Liver (tissue), 8 donors: ENCODE measurements at regions not wholly inside any gene's neighbourhood (a gene's known extent, or its start where the extent isn't known, plus 50 kb on each side); places are given as distances from the start of the nearest gene placed in this dataset.

ENCODE experiments used
- DNase-seq: peaks from one replicate; pipeline ENCODE4 v3.0.0-alpha.2; 2017; ENCODE audit warnings: low spot score
- H3K27ac ChIP-seq, 2 donors: one replicate each; pipeline ENCODE4 v1.7.0; 2013; ENCODE audit warnings: inconsistent platforms in 2 of 2, low read length in 2 of 2, control low read depth in 1 of 2, low read depth in 1 of 2, mild to moderate bottlenecking in 1 of 2
- H3K27me3 ChIP-seq, 4 donors: one replicate each; pipeline versions ENCODE4 v1.6.1 to v1.7.0; 2013; ENCODE audit warnings: low read length in 3 of 4, inconsistent platforms in 1 of 4, mild to moderate bottlenecking in 1 of 4, moderate library complexity in 1 of 4; ENCODE audit not compliant: control insufficient read depth in 4 of 4, insufficient read depth in 4 of 4
- H3K36me3 ChIP-seq, 4 donors: one replicate each; pipeline versions ENCODE4 v1.6.1 to v1.7.0; 2013; ENCODE audit warnings: low read length in 3 of 4, mild to moderate bottlenecking in 3 of 4, low read depth in 1 of 4, moderate library complexity in 1 of 4; ENCODE audit not compliant: control insufficient read depth in 4 of 4, insufficient read depth in 3 of 4
- H3K4me1 ChIP-seq, 4 donors: one replicate each; pipeline versions ENCODE4 v1.6.1 to v1.7.0; 2013; ENCODE audit warnings: low read length in 3 of 4, mild to moderate bottlenecking in 3 of 4, moderate library complexity in 1 of 4; ENCODE audit not compliant: control insufficient read depth in 4 of 4, insufficient read depth in 4 of 4
- H3K4me3 ChIP-seq, 3 donors: one replicate each; pipeline versions ENCODE4 v1.6.1 to v1.7.0; 2013; ENCODE audit warnings: low read length in 3 of 3, control low read depth in 1 of 3, low read depth in 1 of 3, mild to moderate bottlenecking in 1 of 3
- H3K9ac ChIP-seq, 2 donors: one replicate each; pipeline ENCODE4 v1.7.0; 2013; ENCODE audit warnings: low read length in 2 of 2, mild to moderate bottlenecking in 2 of 2, moderate library complexity in 2 of 2, control low read depth in 1 of 2, low read depth in 1 of 2
- H3K9me3 ChIP-seq, 4 donors: one replicate each; pipeline versions ENCODE4 v1.6.1 to v1.7.0; 2013; ENCODE audit warnings: low read length in 3 of 4; ENCODE audit not compliant: control insufficient read depth in 4 of 4
- ATF3 ChIP-seq: IDR thresholded peaks from 2 replicates; pipeline ENCODE4 v1.6.1; 2016; ENCODE audit warnings: antibody characterized with exemption
- CTCF ChIP-seq: fragments of 150-350 bp; IDR thresholded peaks from 2 replicates; pipeline ENCODE4 v1.5.1; 2017; ENCODE audit warnings: improper control_type of control experiment, low read depth, low read length; ENCODE audit not compliant: missing input control
- EGR1 ChIP-seq, 2 donors: IDR thresholded peaks; 2 replicates each; pipeline ENCODE4 v1.6.1; 2016 to 2018; ENCODE audit warnings: antibody characterized with exemption in 2 of 2, low read depth in 2 of 2
- FOXA1 ChIP-seq: IDR thresholded peaks from 2 replicates; pipeline ENCODE4 v1.6.1; 2016; ENCODE audit warnings: antibody characterized with exemption
- FOXA2 ChIP-seq: IDR thresholded peaks from 2 replicates; pipeline ENCODE4 v1.6.1; 2016; ENCODE audit warnings: antibody characterized with exemption
- GABPA ChIP-seq, 2 donors: IDR thresholded peaks in 1 of 2; conservative IDR thresholded peaks in 1 of 2; 2 replicates each; pipeline ENCODE4 v1.6.1; 2016; ENCODE audit warnings: antibody characterized with exemption in 2 of 2, mild to moderate bottlenecking in 1 of 2, moderate library complexity in 1 of 2
- HNF4A ChIP-seq, 2 donors: conservative IDR thresholded peaks; 2 replicates each; pipeline ENCODE4 v1.6.1; 2016; ENCODE audit warnings: antibody characterized with exemption in 2 of 2, mild to moderate bottlenecking in 2 of 2
- HNF4G ChIP-seq: IDR thresholded peaks from 2 replicates; pipeline ENCODE4 v1.6.1; 2016; ENCODE audit warnings: antibody characterized with exemption
- JUND ChIP-seq, 2 donors: IDR thresholded peaks; 2 replicates each; pipeline ENCODE4 v1.6.1; 2016; ENCODE audit warnings: antibody characterized with exemption in 2 of 2
- MAX ChIP-seq: IDR thresholded peaks from 2 replicates; pipeline ENCODE4 v1.6.1; 2016; ENCODE audit warnings: antibody characterized with exemption
- NR2F2 ChIP-seq: IDR thresholded peaks from 2 replicates; pipeline ENCODE4 v1.6.1; 2016; ENCODE audit warnings: antibody characterized with exemption
- RAD21 ChIP-seq, 2 donors: IDR thresholded peaks; 2 replicates each; pipeline ENCODE4 v1.6.1; 2016; ENCODE audit warnings: antibody characterized with exemption in 2 of 2, mild to moderate bottlenecking in 2 of 2
- REST ChIP-seq: IDR thresholded peaks from 2 replicates; pipeline ENCODE4 v1.6.1; 2016; ENCODE audit warnings: antibody characterized with exemption, mild to moderate bottlenecking
- RXRA ChIP-seq, 2 donors: IDR thresholded peaks; 2 replicates each; pipeline ENCODE4 v1.6.1; 2017 to 2018; ENCODE audit warnings: antibody characterized with exemption in 2 of 2, mild to moderate bottlenecking in 1 of 2
- SP1 ChIP-seq: IDR thresholded peaks from 2 replicates; pipeline ENCODE4 v1.6.1; 2018; ENCODE audit warnings: antibody characterized with exemption, mild to moderate bottlenecking
- TAF1 ChIP-seq: conservative IDR thresholded peaks from 2 replicates; pipeline ENCODE4 v1.6.1; 2016; ENCODE audit warnings: antibody characterized with exemption, mild to moderate bottlenecking
- YY1 ChIP-seq: IDR thresholded peaks from 2 replicates; pipeline ENCODE4 v1.6.1; 2016; ENCODE audit warnings: antibody characterized with exemption, mild to moderate bottlenecking
- ZBTB33 ChIP-seq: IDR thresholded peaks from 2 replicates; pipeline ENCODE4 v1.6.1; 2016; ENCODE audit warnings: antibody characterized with exemption
- WGBS: extraction: QIAGEN DNeasy Blood & Tissue Kit; methylation state at CpG from one replicate; pipeline ENCODE4 v1.1.7; 2013; 5-methylcytosine and 5-hydroxymethylcytosine counted together
- donor health status: healthy.
- donor health status: healthy.
- donor health status: healthy.
- donor health status: healthy.
- donor health status: healthy.

- no peak overlapping the region for H3K27ac ChIP-seq
- peaks cover 0 to 1% (median 0%) of the 10 kb centered on the region in 4 donors for H3K4me1 ChIP-seq
- H3K9ac ChIP-seq, result no peak overlapping the region
- H3K36me3 ChIP-seq, result no peaks in the 10 kb centered on the region
- 56% methylated on average over 3 of the region's 3 CpGs for WGBS
- no peaks in the 10 kb centered on the region for H3K9me3 ChIP-seq
- H3K4me3 ChIP-seq, result no peak overlapping the region
- DNase-seq, result no peak
- TF ChIP-seq YY1, result no peak
- TF ChIP-seq FOXA2, result no peak
- TF ChIP-seq RAD21 (IDR thresholded peaks at IDR 0.05), result no peak
- no peak for TF ChIP-seq RXRA (IDR thresholded peaks at IDR 0.05)
- TF ChIP-seq TAF1, result no peak
- TF ChIP-seq NR2F2, result no peak
- TF ChIP-seq REST, result no peak
- no peak for TF ChIP-seq FOXA1
- no peak for TF ChIP-seq CTCF
- TF ChIP-seq ATF3, result no peak
- no peak for TF ChIP-seq EGR1 (IDR thresholded peaks at IDR 0.05; ENCODE audit: low read depth in 2 of 2)
- no peaks in the 10 kb centered on the region for H3K27me3 ChIP-seq
Measured at GRCh38 chr9:26301046-26301445, 591.6 kb downstream of the CAAP1 start.

GRCh38 chr9:26296910-26297572 lies 595.6 kb downstream of the CAAP1 start:
- Histone ChIP-seq H3K9ac (no peak overlapping the region), H3K4me3 (no peak overlapping the region), H3K27me3 (no peaks in the 10 kb centered on the region), H3K4me1 (peaks cover 0 to 1% (median 0%) of the 10 kb centered on the region in 4 donors), H3K9me3 (no peaks in the 10 kb centered on the region), H3K27ac (no peak overlapping the region), H3K36me3 (no peaks in the 10 kb centered on the region)
- 71% methylated on average over 5 of the region's 5 CpGs for WGBS
- DNase-seq, result no peak
- TF ChIP-seq HNF4G (no peak), EGR1 (IDR thresholded peaks at IDR 0.05; ENCODE audit: low read depth in 2 of 2) (no peak), SP1 (no peak), FOXA2 (no peak), RAD21 (IDR thresholded peaks at IDR 0.05) (no peak), GABPA (IDR thresholded peaks at IDR 0.05 in 1 of 2, conservative IDR thresholded peaks at IDR 0.05 in 1 of 2) (no peak), CTCF (no peak), FOXA1 (no peak), MAX (no peak), HNF4A (conservative IDR thresholded peaks at IDR 0.05) (no peak), ZBTB33 (no peak), REST (no peak), RXRA (IDR thresholded peaks at IDR 0.05) (no peak), JUND (IDR thresholded peaks at IDR 0.05) (no peak)
